AG04450 (cell line): ENCODE measurements at regions not wholly inside any gene's neighbourhood (a gene's known extent, or its start where the extent isn't known, plus 50 kb on each side); places are given as distances from the start of the nearest gene placed in this dataset.

Experiments
- CTCF ChIA-PET: fragments of 300-600, 350-600 bp; formaldehyde crosslinking; extraction: SDS; loops from one replicate; lab custom pipeline; 2022; ENCODE audit warnings: antibody characterized with exemption, inconsistent platforms; lab: Charles Lee
- POLR2A ChIA-PET: fragments of 350-600 bp; formaldehyde crosslinking; extraction: SDS; loops from one replicate; lab custom pipeline; 2021; ENCODE audit warnings: antibody characterized with exemption, inconsistent platforms; lab: Yijun Ruan, JAX
- DNase-seq: peaks from one replicate; pipeline ENCODE4 v3.0.0-alpha.2; 2011; ENCODE audit warnings: low read depth, low spot score
- H3K27ac ChIP-seq: one replicate; pipeline ENCODE4 v1.5.1; 2012; ENCODE audit warnings: low read depth, low read length, control low read depth
- H3K27me3 ChIP-seq: one replicate; pipeline ENCODE4 v1.6.0; 2012; ENCODE audit warnings: low read length; ENCODE audit not compliant: control insufficient read depth, insufficient read depth
- H3K4me3 ChIP-seq: 2 replicates; pipeline ENCODE4 v1.5.1; 2011; ENCODE audit warnings: mild to moderate bottlenecking, low read depth, low read length, control low read depth
- H3K9me3 ChIP-seq: 2 replicates; pipeline ENCODE4 v1.5.1; 2012; ENCODE audit warnings: low read length; ENCODE audit not compliant: control insufficient read depth, insufficient read depth
- TF ChIP-seq, protein P1 (sequence below): IDR thresholded peaks from 2 replicates; pipeline ENCODE4 v1.5.1; 2011; ENCODE audit warnings: low read depth, low read length, control low read depth, inconsistent platforms

DNA sequence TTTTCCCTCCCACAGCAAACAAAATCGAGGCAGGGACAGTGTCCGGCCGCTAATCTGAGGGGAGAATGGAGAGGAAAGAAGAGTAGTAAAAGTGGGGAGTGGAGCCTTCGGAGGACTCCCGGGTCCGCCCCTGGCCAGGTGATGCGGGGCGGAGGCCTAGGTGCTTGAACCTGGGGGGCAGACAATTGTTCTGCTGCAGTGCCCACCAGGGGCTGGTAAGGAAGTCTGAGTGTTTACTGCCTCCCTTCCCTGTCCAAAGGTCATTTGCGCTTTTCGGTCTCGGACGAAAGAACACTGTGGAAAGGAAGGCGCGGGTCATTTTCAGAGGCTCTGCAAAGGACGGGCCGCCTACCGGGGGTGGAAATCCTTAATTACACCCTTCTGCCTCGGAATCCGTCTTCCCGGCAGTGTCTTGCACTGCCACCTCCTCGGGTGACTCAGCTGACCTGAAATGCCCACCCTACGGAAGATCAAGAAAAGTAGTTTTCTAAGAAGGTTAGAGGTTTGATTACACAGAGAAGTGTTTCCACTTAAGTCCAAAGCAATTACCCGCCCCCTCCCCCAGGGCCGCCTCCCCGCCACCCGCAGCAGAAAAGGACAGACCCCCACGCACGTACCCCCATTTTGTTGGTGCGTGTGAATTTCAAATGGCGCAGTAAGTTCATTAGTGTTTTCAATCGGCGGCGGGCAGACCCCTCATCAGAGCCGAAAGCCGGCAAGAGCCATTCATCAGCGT is 99.9 kb upstream of the TENM3 start:
- TF ChIP-seq, protein P1, sequence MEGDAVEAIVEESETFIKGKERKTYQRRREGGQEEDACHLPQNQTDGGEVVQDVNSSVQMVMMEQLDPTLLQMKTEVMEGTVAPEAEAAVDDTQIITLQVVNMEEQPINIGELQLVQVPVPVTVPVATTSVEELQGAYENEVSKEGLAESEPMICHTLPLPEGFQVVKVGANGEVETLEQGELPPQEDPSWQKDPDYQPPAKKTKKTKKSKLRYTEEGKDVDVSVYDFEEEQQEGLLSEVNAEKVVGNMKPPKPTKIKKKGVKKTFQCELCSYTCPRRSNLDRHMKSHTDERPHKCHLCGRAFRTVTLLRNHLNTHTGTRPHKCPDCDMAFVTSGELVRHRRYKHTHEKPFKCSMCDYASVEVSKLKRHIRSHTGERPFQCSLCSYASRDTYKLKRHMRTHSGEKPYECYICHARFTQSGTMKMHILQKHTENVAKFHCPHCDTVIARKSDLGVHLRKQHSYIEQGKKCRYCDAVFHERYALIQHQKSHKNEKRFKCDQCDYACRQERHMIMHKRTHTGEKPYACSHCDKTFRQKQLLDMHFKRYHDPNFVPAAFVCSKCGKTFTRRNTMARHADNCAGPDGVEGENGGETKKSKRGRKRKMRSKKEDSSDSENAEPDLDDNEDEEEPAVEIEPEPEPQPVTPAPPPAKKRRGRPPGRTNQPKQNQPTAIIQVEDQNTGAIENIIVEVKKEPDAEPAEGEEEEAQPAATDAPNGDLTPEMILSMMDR: 0 out of 2 replicates have a peak, but pooled peaks have one; percentile 3
- ChIA-PET CTCF (interaction anchor here (0.6 to 1.8 kb wide), 3 partner anchors 9 to 306 kb away, joined by 3 to 7 read pairs (median 6); no protein-coding TSS in a partner anchor), POLR2A (interaction anchor here (0.6 kb wide), 1 partner anchor 12 kb away, joined by 8 read pairs; no protein-coding TSS in a partner anchor)
- Histone ChIP-seq H3K9me3 (peaks cover 3% of the 10 kb centered on the region; the same call in 1 of the 2 replicates), H3K4me3 (peak overlapping the region; percentile 80), H3K27me3 (no peaks in the 10 kb centered on the region), H3K27ac (peak overlapping the region; percentile 89)
- DNase-seq: no peak

- H3K27me3 ChIP-seq: no peaks in the 10 kb centered on the region
- peak; percentile 50 for DNase-seq
- TF ChIP-seq, protein P1: no peak
- ChIA-PET CTCF (interaction anchor here (1.8 kb wide), 1 partner anchor 8 kb away, joined by 6 read pairs; no protein-coding TSS in a partner anchor), POLR2A (interaction anchor here (0.6 kb wide), 1 partner anchor 12 kb away, joined by 8 read pairs; no protein-coding TSS in a partner anchor)
- peaks cover 3% of the 10 kb centered on the region; the same call in 1 of the 2 replicates for H3K9me3 ChIP-seq
- peak overlapping the region; percentile 89 for H3K27ac ChIP-seq
- H3K4me3 ChIP-seq: peak overlapping the region; percentile 80
These were observed 99.2 kb upstream of the TENM3 start for GRCh38 chr4:182143822-182144625.

DNA sequence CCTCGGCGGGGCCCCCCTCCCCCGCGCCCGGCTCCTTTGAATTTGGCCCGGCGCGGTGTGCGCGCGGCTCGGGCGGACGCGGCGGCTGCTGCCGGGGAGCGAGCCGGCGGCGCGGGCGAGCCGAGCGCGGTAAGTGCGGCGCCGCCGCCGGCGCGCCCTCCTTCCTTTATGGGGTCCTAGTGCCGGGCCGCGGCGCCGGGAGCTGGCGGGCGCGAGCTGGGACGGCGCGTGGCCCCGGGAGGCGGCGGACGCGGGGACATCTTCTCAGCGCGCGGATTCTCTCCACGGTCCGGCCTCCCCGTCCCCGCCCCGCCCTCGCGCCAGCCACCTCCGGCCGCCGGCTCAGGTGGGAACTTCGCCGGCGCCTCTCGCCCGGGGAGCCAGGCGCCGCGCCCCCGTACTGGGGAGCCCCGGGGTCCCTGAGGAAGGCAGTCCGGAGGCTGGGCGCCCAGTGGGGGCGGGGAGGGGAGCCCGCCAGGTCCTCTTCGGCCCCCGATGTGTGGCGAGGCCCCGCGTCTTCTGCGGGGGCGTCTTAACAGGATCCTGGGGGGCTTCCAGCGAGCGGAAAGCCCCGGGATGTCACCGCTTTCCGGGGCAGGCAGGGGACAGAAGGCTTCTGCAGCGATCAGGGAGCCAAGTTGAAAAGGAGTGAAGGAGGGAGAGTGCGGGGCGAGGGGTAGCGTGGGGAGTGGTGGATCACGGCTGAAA is 98.4 kb upstream of the TENM3 start:
- H3K4me3 ChIP-seq: peak overlapping the region; percentile 80
- peaks cover 3% of the 10 kb centered on the region; the same call in 1 of the 2 replicates for H3K9me3 ChIP-seq
- TF ChIP-seq, protein P1: no peak
- DNase-seq: no peak
- ChIA-PET CTCF (no interaction called here), POLR2A (interaction anchor here (0.8 to 1.2 kb wide), 3 partner anchors 22 to 780 kb away, joined by 3 read pairs; no protein-coding TSS in a partner anchor)
- no peak overlapping the region for H3K27ac ChIP-seq
- no peaks in the 10 kb centered on the region for H3K27me3 ChIP-seq

DNA sequence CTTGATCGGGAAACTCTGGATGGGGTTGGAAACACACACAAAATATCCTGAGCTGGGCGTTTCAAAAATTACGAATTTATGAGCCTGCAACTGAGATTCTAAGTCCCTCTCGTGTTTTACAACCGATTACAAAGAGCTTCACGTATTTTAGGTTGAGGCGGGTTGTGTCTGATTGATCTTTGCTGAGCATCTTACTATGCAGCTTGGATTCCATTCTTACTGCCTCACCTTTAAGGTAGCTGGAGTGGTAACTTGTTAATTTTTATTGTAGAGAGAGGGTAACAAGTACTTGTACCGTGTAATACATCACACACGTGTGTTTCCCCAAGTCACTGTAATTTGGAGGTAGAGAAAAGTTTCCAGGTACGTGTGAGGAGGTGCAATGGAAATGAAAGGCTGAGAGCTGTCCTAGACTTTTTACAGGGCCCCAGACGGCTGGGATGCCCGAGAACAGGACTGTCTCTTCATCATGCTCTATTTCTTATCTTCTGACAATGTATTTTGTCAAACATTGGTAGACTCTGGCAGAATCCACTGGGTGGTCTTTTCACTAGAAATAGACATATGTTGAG is 97.8 kb upstream of the TENM3 start:
- CTCF ChIA-PET: no interaction called here

More for the DNA sequence above, 97.8 kb upstream of the TENM3 start:
- no peak overlapping the region for H3K27ac ChIP-seq
- no peaks in the 10 kb centered on the region for H3K27me3 ChIP-seq
- H3K9me3 ChIP-seq: peaks cover 3% of the 10 kb centered on the region; the same call in 1 of the 2 replicates
- POLR2A ChIA-PET: interaction anchor here (0.8 to 1.2 kb wide), 3 partner anchors 23 to 780 kb away, joined by 3 read pairs; no protein-coding TSS in a partner anchor
- TF ChIP-seq, protein P1: no peak
- H3K4me3 ChIP-seq: peak overlapping the region; percentile 80
- no peak for DNase-seq
